Ectodermal cell (in vitro differentiated cells): ENCODE measurements at regions not wholly inside any gene's neighbourhood (a gene's known extent, or its start where the extent isn't known, plus 50 kb on each side); places are given as distances from the start of the nearest gene placed in this dataset.
"Not testable (repeated sequence)": the region's sequence is repeated elsewhere in the genome, so short reads cannot be mapped to it uniquely, and the experiment has no call there.

Experiments used
- H3K27ac ChIP-seq: 2 replicates; pipeline ENCODE4 v1.7.0; 2013; ENCODE audit warnings: mild to moderate bottlenecking, low read depth, low read length; ENCODE audit not compliant: insufficient read depth, poor library complexity, severe bottlenecking
- H3K27me3 ChIP-seq: 2 replicates; pipeline ENCODE4 v1.7.0; 2013; ENCODE audit warnings: mild to moderate bottlenecking, low read length; ENCODE audit not compliant: insufficient read depth, control insufficient read depth, poor library complexity, severe bottlenecking
- H3K36me3 ChIP-seq: one replicate; pipeline ENCODE4 v1.7.0; 2013; ENCODE audit warnings: low read length; ENCODE audit not compliant: control insufficient read depth, insufficient read depth
- H3K4me1 ChIP-seq: one replicate; pipeline ENCODE4 v1.7.0; 2013; ENCODE audit warnings: low read length; ENCODE audit not compliant: control insufficient read depth, insufficient read depth
- H3K4me3 ChIP-seq: 2 replicates; pipeline ENCODE4 v1.7.0; 2013; ENCODE audit warnings: low read depth, low read length, control low read depth; ENCODE audit not compliant: insufficient read depth
- H3K9me3 ChIP-seq: 2 replicates; pipeline ENCODE4 v1.7.0; 2013; ENCODE audit warnings: mild to moderate bottlenecking, low read length, moderate library complexity; ENCODE audit not compliant: control insufficient read depth
- WGBS, 2 experiments: methylation state at CpG; one replicate each; pipeline ENCODE4 v1.1.7; 2013; ENCODE audit warnings: missing lambda C conversion rate in 2 of 2; 5-methylcytosine and 5-hydroxymethylcytosine counted together

- H3K27ac ChIP-seq = no peak overlapping the region
- H3K4me1 ChIP-seq = no peaks in the 10 kb centered on the region
- H3K27me3 ChIP-seq = no peaks in the 10 kb centered on the region
- no peak overlapping the region for H3K4me3 ChIP-seq
- H3K9me3 ChIP-seq = no peaks in the 10 kb centered on the region
- H3K36me3 ChIP-seq = no peaks in the 10 kb centered on the region
- WGBS, 2 experiments = 94 to 96% methylated on average over 3 of the region's 3 CpGs
Measured at GRCh38 chr4:133323670-133324069, 174.6 kb downstream of the PCDH10 start.

GRCh38 chr4:133320576-133321170, 171.6 kb downstream of the PCDH10 start:
- Histone ChIP-seq H3K27ac (no peak overlapping the region), H3K4me1 (no peaks in the 10 kb centered on the region), H3K36me3 (no peaks in the 10 kb centered on the region), H3K9me3 (no peaks in the 10 kb centered on the region), H3K27me3 (no peaks in the 10 kb centered on the region), H3K4me3 (no peak overlapping the region)
- WGBS, 2 experiments = 32 to 40% methylated on average over 2 of the region's 2 CpGs

- H3K4me3 ChIP-seq = no peak overlapping the region
- no peak overlapping the region for H3K27ac ChIP-seq
- H3K36me3 ChIP-seq = no peaks in the 10 kb centered on the region
- 87 to 91% methylated on average over 5 of the region's 5 CpGs for WGBS, 2 experiments
- H3K27me3 ChIP-seq = no peaks in the 10 kb centered on the region
- no peaks in the 10 kb centered on the region for H3K4me1 ChIP-seq
- H3K9me3 ChIP-seq = no peaks in the 10 kb centered on the region
Measured at GRCh38 chr4:133316909-133317308, 167.8 kb downstream of the PCDH10 start.

- Histone ChIP-seq H3K27me3 (no peaks in the 10 kb centered on the region), H3K4me1 (no peaks in the 10 kb centered on the region), H3K36me3 (no peaks in the 10 kb centered on the region), H3K4me3 (no peak overlapping the region), H3K9me3 (no peaks in the 10 kb centered on the region), H3K27ac (no peak overlapping the region)
- WGBS, 2 experiments = 100% methylated on average over 1 of the region's 1 CpG; no CpG with 5 or more reads in 1 of the 2 experiments
Measured at GRCh38 chr4:133314991-133315390, 165.9 kb downstream of the PCDH10 start.

DNA sequence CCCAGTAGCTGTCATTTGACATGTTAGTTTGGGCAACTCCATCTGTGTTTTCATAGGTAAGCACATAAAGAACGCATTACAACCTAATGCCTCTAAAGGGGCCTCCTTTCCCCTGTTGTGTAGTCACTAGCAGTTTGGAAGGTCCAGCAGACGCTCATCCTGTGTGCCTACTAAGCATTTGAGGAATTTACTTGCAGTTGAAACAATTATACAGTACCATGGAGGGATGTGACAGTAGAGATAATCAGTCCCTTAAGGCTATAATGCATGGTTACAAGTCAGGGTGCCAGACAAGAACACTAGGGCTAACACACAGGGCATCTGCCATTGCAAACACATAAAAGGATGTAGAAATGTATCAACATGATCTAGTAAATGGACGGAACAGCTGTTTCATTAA, 138.3 kb downstream of the PCDH10 start:
- Histone ChIP-seq H3K36me3 (no peaks in the 10 kb centered on the region), H3K9me3 (no peaks in the 10 kb centered on the region), H3K27ac (no peak overlapping the region), H3K27me3 (no peaks in the 10 kb centered on the region), H3K4me3 (no peak overlapping the region), H3K4me1 (no peaks in the 10 kb centered on the region)
- WGBS, 2 experiments = 91 to 94% methylated on average over 3 of the region's 3 CpGs

GRCh38 chr4:133278591-133278990, 129.5 kb downstream of the PCDH10 start:
- no peak overlapping the region for H3K4me3 ChIP-seq
- no peaks in the 10 kb centered on the region for H3K27me3 ChIP-seq
- no peaks in the 10 kb centered on the region for H3K4me1 ChIP-seq
- H3K9me3 ChIP-seq = no peaks in the 10 kb centered on the region
- no peak overlapping the region for H3K27ac ChIP-seq
- H3K36me3 ChIP-seq = no peaks in the 10 kb centered on the region
- 100% methylated on average over 1 of the region's 1 CpG for WGBS, 2 experiments

DNA sequence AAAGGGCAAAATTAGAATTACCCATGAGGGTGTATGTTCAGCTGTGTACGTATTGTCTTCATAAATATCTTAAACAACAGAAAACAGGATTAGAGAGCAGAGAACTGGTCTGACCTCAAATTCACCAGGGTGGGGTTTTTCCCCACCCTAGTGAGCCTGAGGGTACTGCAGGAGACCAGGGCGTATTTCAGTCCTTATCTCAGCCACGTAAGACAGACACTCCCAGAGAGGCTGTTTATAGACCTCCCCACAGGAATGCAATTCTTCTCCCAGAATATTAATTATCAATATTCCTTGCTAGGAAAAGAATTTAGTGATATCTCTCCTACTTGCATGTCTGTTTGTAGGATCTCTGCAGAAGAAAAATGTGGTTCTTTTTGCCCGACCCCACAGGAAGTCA, 128.8 kb downstream of the PCDH10 start:
- WGBS, 2 experiments = 76 to 84% methylated on average over 3 to 4 of the region's 4 CpGs
- not testable (repeated sequence) for H3K4me1 ChIP-seq, H3K4me3 ChIP-seq, H3K27ac ChIP-seq, H3K9me3 ChIP-seq, H3K27me3 ChIP-seq, H3K36me3 ChIP-seq

DNA sequence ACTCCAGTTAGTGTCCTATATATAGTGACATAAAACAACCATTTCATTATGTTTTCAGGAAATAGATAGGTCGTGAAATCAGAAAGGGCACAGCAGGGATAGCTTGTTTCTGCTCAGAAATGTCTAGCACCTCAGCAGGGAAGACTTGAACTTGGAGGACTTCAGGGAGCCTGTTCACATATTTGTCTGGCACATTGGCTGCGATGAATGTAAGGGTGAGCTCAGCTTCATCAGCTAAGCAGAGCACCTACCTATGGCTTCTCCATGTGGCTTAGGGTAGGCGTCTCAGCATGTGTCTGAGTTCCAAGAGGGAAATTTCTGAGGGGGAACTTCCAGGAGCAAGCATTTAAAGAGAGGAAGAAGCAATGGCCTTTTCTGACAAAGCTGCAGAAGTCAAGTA, 126.2 kb downstream of the PCDH10 start:
- H3K4me3 ChIP-seq = no peak overlapping the region
- H3K9me3 ChIP-seq = no peaks in the 10 kb centered on the region
- H3K27me3 ChIP-seq = no peaks in the 10 kb centered on the region
- 72 to 86% methylated on average over 3 of the region's 3 CpGs for WGBS, 2 experiments
- no peaks in the 10 kb centered on the region for H3K4me1 ChIP-seq
- H3K27ac ChIP-seq = no peak overlapping the region
- no peaks in the 10 kb centered on the region for H3K36me3 ChIP-seq

DNA sequence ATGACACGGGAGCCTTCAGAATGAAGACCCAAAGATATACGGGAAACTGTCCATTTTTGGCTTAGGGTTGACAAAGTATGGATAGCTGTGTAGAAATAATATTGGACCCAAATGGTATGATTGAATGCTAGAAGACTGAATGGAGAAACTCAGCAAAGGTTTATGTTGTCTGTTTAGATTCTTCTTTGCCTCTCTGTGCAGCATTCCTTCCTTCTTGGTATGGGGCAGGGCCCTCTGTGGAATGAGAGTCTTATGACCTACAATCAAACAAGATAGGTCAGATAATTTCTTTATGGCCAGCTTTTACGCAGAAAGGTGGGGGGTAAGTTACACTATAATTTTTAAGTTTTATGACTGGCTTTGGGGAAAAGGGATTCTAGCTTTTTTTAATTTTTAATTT, 124.3 kb downstream of the PCDH10 start:
- Histone ChIP-seq H3K4me1 (no peaks in the 10 kb centered on the region), H3K9me3 (no peaks in the 10 kb centered on the region), H3K27me3 (no peaks in the 10 kb centered on the region), H3K4me3 (no peak overlapping the region), H3K27ac (no peak overlapping the region), H3K36me3 (no peaks in the 10 kb centered on the region)
- 98% methylated on average over 3 of the region's 3 CpGs for WGBS, 2 experiments

DNA sequence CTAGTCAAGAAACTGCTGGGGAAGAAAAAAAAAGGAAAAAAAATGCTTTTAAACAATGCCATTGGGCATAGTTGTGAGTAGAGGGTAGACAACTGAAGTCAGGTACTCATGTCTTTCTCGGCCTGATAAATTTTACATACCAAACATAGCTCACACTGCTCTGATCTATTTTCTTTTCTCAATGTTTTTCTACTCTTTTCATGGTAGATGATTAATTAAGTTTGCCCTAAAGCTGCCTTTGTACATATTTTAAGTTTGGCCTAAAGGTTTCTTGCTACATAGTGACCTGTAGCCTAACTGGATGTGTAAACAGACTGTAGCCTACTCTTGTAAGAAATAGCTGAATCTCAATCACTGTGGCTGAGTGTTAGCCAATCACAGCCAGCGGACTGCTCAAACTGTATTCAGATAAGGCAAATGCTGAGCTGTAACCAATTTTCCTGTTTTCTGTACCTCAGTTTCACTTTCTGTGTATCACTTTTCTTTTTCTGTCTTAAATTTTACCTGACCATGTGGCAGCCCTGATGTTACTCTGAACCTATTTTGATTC, 121.0 kb downstream of the PCDH10 start:
- H3K36me3 ChIP-seq = no peaks in the 10 kb centered on the region
- H3K27me3 ChIP-seq = no peaks in the 10 kb centered on the region
- H3K4me1 ChIP-seq = no peaks in the 10 kb centered on the region
- H3K4me3 ChIP-seq = no peak overlapping the region
- H3K9me3 ChIP-seq = no peaks in the 10 kb centered on the region
- 89 to 92% methylated on average over 1 of the region's 2 CpGs for WGBS, 2 experiments
- no peak overlapping the region for H3K27ac ChIP-seq

DNA sequence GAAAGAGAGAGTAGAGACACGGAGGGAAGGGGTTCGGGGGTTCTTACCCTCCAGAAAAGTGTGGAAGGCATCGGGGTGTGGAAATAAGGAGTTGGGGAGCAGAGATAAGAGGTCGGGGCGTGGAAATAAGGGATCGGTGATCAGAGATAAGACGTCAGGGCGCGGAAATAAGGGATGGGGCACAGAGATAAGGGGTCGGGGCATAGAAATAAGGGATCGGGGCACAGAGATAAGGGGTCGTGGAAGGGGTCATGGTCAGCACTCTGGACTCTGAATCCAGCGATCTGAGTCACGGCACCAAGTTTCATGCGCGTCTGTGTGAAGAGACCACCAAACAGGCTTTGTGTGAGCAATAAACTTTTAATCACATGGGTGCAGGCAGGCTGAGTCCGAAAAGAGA, 119.1 kb downstream of the PCDH10 start:
- 87 to 88% methylated on average over 17 of the region's 17 CpGs for WGBS, 2 experiments
- Histone ChIP-seq H3K36me3 (no peaks in the 10 kb centered on the region), H3K4me1 (no peaks in the 10 kb centered on the region), H3K9me3 (no peaks in the 10 kb centered on the region), H3K27me3 (no peaks in the 10 kb centered on the region), H3K27ac (no peak overlapping the region), H3K4me3 (no peak overlapping the region)
